IMR-90 (cell line): ENCODE measurements at regions not wholly inside any gene's neighbourhood (a gene's known extent, or its start where the extent isn't known, plus 50 kb on each side); places are given as distances from the start of the nearest gene placed in this dataset.

Experiments
- BHLHE40 ChIP-seq: fragments of 150-350 bp; IDR thresholded peaks from 2 replicates; pipeline ENCODE4 v1.6.1; 2016; ENCODE audit warnings: mild to moderate bottlenecking, low read depth, low read length
- CHD1 ChIP-seq: IDR thresholded peaks from 2 replicates; pipeline ENCODE4 v1.6.1; 2012; ENCODE audit warnings: low read depth, low read length, improper control_type of control experiment
- CTCF ChIP-seq: conservative IDR thresholded peaks from 2 replicates; pipeline ENCODE4 v1.5.1; 2012; ENCODE audit warnings: mild to moderate bottlenecking, low read depth, low read length, improper control_type of control experiment
- ELK1 ChIP-seq: fragments of 150-350 bp; IDR thresholded peaks from 2 replicates; pipeline ENCODE4 v1.6.1; 2016; ENCODE audit warnings: low read depth, mild to moderate bottlenecking, low read length, moderate library complexity, borderline replicate concordance
- MAFK ChIP-seq: IDR thresholded peaks from 2 replicates; pipeline ENCODE4 v1.6.1; 2012; ENCODE audit warnings: low read depth, low read length, improper control_type of control experiment
- MAZ ChIP-seq: IDR thresholded peaks from 2 replicates; pipeline ENCODE4 v1.6.1; 2012; ENCODE audit warnings: low read depth, mild to moderate bottlenecking, low read length, improper control_type of control experiment, moderate library complexity, borderline replicate concordance
- MXI1 ChIP-seq: IDR thresholded peaks from 2 replicates; pipeline ENCODE4 v1.6.1; 2012; ENCODE audit warnings: low read depth, mild to moderate bottlenecking, low read length, moderate library complexity, borderline replicate concordance
- NFE2L2 ChIP-seq: fragments of 150-350 bp; IDR thresholded peaks from 2 replicates; pipeline ENCODE4 v1.6.1; 2016; ENCODE audit warnings: low read depth, mild to moderate bottlenecking, low read length
- POLR2A ChIP-seq: IDR thresholded peaks from 2 replicates; pipeline ENCODE4 v1.6.1; 2012; ENCODE audit warnings: mild to moderate bottlenecking, low read depth, low read length
- RAD21 ChIP-seq: IDR thresholded peaks from 2 replicates; pipeline ENCODE4 v1.6.1; 2012; ENCODE audit warnings: low read length, improper control_type of control experiment
- RCOR1 ChIP-seq: IDR thresholded peaks from 2 replicates; pipeline ENCODE4 v1.6.1; 2012; ENCODE audit warnings: mild to moderate bottlenecking, low read length, improper control_type of control experiment; ENCODE audit not compliant: insufficient replicate concordance
- RFX5 ChIP-seq: IDR thresholded peaks from 2 replicates; pipeline ENCODE4 v1.8.0; 2012; ENCODE audit warnings: low read depth, mild to moderate bottlenecking, low read length, moderate library complexity
- SMC3 ChIP-seq: fragments of 150-350 bp; IDR thresholded peaks from 2 replicates; pipeline ENCODE4 v1.6.1; 2016; ENCODE audit warnings: low read depth, mild to moderate bottlenecking, antibody characterized with exemption, low read length, moderate library complexity
- USF2 ChIP-seq: fragments of 150-350 bp; IDR thresholded peaks from 2 replicates; pipeline ENCODE4 v1.6.1; 2017; ENCODE audit warnings: mild to moderate bottlenecking, antibody characterized with exemption, low read length, low read depth

- TF ChIP-seq POLR2A: no peak
- TF ChIP-seq CTCF: no peak
- no peak for TF ChIP-seq MXI1
- no peak for TF ChIP-seq RCOR1
- TF ChIP-seq MAFK: no peak
- no peak for TF ChIP-seq RAD21
- no peak for TF ChIP-seq USF2
- no peak for TF ChIP-seq RFX5
- no peak for TF ChIP-seq BHLHE40
- no peak for TF ChIP-seq NFE2L2
- no peak for TF ChIP-seq CHD1
- no peak for TF ChIP-seq SMC3
- TF ChIP-seq MAZ: no peak
- no peak for TF ChIP-seq ELK1
Measured at GRCh38 chr5:53288511-53288910, 179.0 kb upstream of the MOCS2 start.
